Keratinocyte (primary cell): ENCODE measurements at regions not wholly inside any gene's neighbourhood (a gene's known extent, or its start where the extent isn't known, plus 50 kb on each side); places are given as distances from the start of the nearest gene placed in this dataset.

Experiments used
- DNase-seq: peaks from one replicate; pipeline ENCODE4 v3.0.0-alpha.2; 2011; ENCODE audit warnings: low read depth, missing footprints, low spot score
- FAIRE-seq: peaks from 2 replicates; lab custom pipeline; 2011; peaks lifted over from hg19 to GRCh38; lab: Jason Lieb, UNC
- H2AFZ ChIP-seq: 2 replicates; pipeline ENCODE4 v1.6.0; 2012; ENCODE audit warnings: low read length, control low read depth, inconsistent platforms; ENCODE audit not compliant: control insufficient read depth
- H3K27ac ChIP-seq: 2 replicates; pipeline ENCODE4 v1.5.1; 2011; ENCODE audit warnings: low read length; ENCODE audit not compliant: control insufficient read depth, insufficient read depth
- H3K27me3 ChIP-seq: 3 replicates; pipeline ENCODE4 v1.6.0; 2011; ENCODE audit warnings: low read length; ENCODE audit not compliant: control insufficient read depth, insufficient read depth; ENCODE audit errors: extremely low read depth
- H3K36me3 ChIP-seq, 2 experiments: 2 replicates in 1 of 2; 3 replicates in 1 of 2; pipeline ENCODE4 v1.5.1; 2011; ENCODE audit warnings: low read length in 2 of 2, mild to moderate bottlenecking in 1 of 2; ENCODE audit not compliant: control insufficient read depth in 2 of 2, insufficient read depth in 2 of 2; ENCODE audit errors: extremely low read depth in 1 of 2
- H3K4me1 ChIP-seq: 3 replicates; pipeline ENCODE4 v1.5.1; 2011; ENCODE audit warnings: low read length; ENCODE audit not compliant: control insufficient read depth, insufficient read depth; ENCODE audit errors: extremely low read depth
- H3K4me2 ChIP-seq: 3 replicates; pipeline ENCODE4 v1.6.0; 2011; ENCODE audit warnings: low read depth, low read length; ENCODE audit not compliant: control insufficient read depth, insufficient read depth; ENCODE audit errors: extremely low read depth
- H3K4me3 ChIP-seq, 3 experiments: fragments of 200-600 bp in 1 of 3; sonication (generic) in 1 of 3; 2 replicates in 2 of 3; 3 replicates in 1 of 3; pipeline ENCODE4 v1.5.1; 2011 to 2016; ENCODE audit warnings: low read length in 3 of 3, mild to moderate bottlenecking in 3 of 3, control low read depth in 2 of 3, inconsistent platforms in 1 of 3, low read depth in 1 of 3, mixed read lengths in 1 of 3, mixed run types in 1 of 3, moderate library complexity in 1 of 3; ENCODE audit not compliant: control insufficient read depth in 2 of 3, insufficient read depth in 2 of 3; ENCODE audit errors: extremely low read depth in 1 of 3
- H3K79me2 ChIP-seq: 2 replicates; pipeline ENCODE4 v1.6.0; 2012; ENCODE audit warnings: low read length; ENCODE audit not compliant: control insufficient read depth, insufficient read depth
- H3K9ac ChIP-seq: 3 replicates; pipeline ENCODE4 v1.6.0; 2011; ENCODE audit warnings: low read length; ENCODE audit not compliant: control insufficient read depth, insufficient read depth; ENCODE audit errors: extremely low read depth
- H3K9me1 ChIP-seq: 3 replicates; pipeline ENCODE4 v1.6.0; 2011; ENCODE audit warnings: low read length; ENCODE audit not compliant: control insufficient read depth, insufficient read depth; ENCODE audit errors: extremely low read depth
- H3K9me3 ChIP-seq: 2 replicates; pipeline ENCODE4 v1.5.1; 2012; ENCODE audit warnings: low read depth, low read length; ENCODE audit not compliant: control insufficient read depth
- H4K20me1 ChIP-seq: 3 replicates; pipeline ENCODE4 v1.6.0; 2011; ENCODE audit warnings: low read length; ENCODE audit not compliant: control insufficient read depth, insufficient read depth; ENCODE audit errors: extremely low read depth
- CTCF ChIP-seq, 3 experiments: IDR thresholded peaks in 1 of 3; conservative IDR thresholded peaks in 1 of 3; optimal IDR thresholded peaks in 1 of 3; 2 replicates in 2 of 3; 3 replicates in 1 of 3; pipeline versions ENCODE3 to v1.5.1; 2011; ENCODE audit warnings: low read length in 3 of 3, mild to moderate bottlenecking in 3 of 3, moderate library complexity in 2 of 3, control low read depth in 1 of 3, inconsistent platforms in 1 of 3; ENCODE audit not compliant: insufficient read depth in 2 of 3; ENCODE audit errors: extremely low read depth in 1 of 3
- EZH2 ChIP-seq: IDR thresholded peaks from one replicate; pipeline ENCODE4 v1.6.1; 2012; ENCODE audit warnings: inconsistent platforms, mild to moderate bottlenecking, low read length, moderate library complexity
- dilution Hi-C: fragments of 300-500 bp; cut with MboI; formaldehyde crosslinking; loops from one replicate; pipeline ENCODE4 v1.7.0; 2020; ENCODE audit warnings: low sequenced_read_pairs; ENCODE audit not compliant: extremely low pct_ligation_motif_present

- Histone ChIP-seq H3K36me3 (no peaks in the 10 kb centered on the region), H3K9me1 (no peaks in the 10 kb centered on the region), H4K20me1 (no peaks in the 10 kb centered on the region), H3K4me3 (no peak overlapping the region), H3K27me3 (no peaks in the 10 kb centered on the region), H2AFZ (no peak overlapping the region), H3K4me2 (no peak overlapping the region), H3K9me3 (no peaks in the 10 kb centered on the region), H3K9ac (no peak overlapping the region), H3K4me1 (no peaks in the 10 kb centered on the region), H3K79me2 (no peaks in the 10 kb centered on the region), H3K27ac (no peak overlapping the region)
- TF ChIP-seq CTCF (optimal IDR thresholded peaks at IDR 0.05 in 1 of 3, IDR thresholded peaks at IDR 0.05 in 1 of 3, conservative IDR thresholded peaks at IDR 0.05 in 1 of 3; ENCODE audit: extremely low read depth in 1 of 3, insufficient read depth in 2 of 3, low read length in 3 of 3) (no peak), EZH2 (no peak)
- dilution Hi-C loops: no loop called here
- DNase-seq (no peak), FAIRE-seq (no peak)
These were observed 111.2 kb downstream of the PMAIP1 start for GRCh38 chr18:60010984-60011383.

GRCh38 chr18:60010513-60010912, 110.7 kb downstream of the PMAIP1 start:
- Histone ChIP-seq H3K27ac (no peak overlapping the region), H3K79me2 (no peaks in the 10 kb centered on the region), H3K36me3 (no peaks in the 10 kb centered on the region), H3K4me1 (no peaks in the 10 kb centered on the region), H3K4me2 (no peak overlapping the region), H3K27me3 (no peaks in the 10 kb centered on the region), H3K4me3 (no peak overlapping the region), H3K9ac (no peak overlapping the region), H2AFZ (no peak overlapping the region), H4K20me1 (no peaks in the 10 kb centered on the region), H3K9me1 (no peaks in the 10 kb centered on the region), H3K9me3 (no peaks in the 10 kb centered on the region)
- FAIRE-seq (no peak), DNase-seq (no peak)
- dilution Hi-C loops: no loop called here
- no peak for TF ChIP-seq EZH2

- no peaks in the 10 kb centered on the region for H3K9me3 ChIP-seq
- FAIRE-seq: no peak
- no peaks in the 10 kb centered on the region for H3K9me1 ChIP-seq
- H3K79me2 ChIP-seq: no peaks in the 10 kb centered on the region
- H3K36me3 ChIP-seq: no peaks in the 10 kb centered on the region
- dilution Hi-C loops: no loop called here
- H3K4me1 ChIP-seq: no peaks in the 10 kb centered on the region
- H3K27me3 ChIP-seq: no peaks in the 10 kb centered on the region
- H3K9ac ChIP-seq: no peak overlapping the region
- H3K4me2 ChIP-seq: no peak overlapping the region
- no peak overlapping the region for H3K4me3 ChIP-seq
- DNase-seq: no peak
- TF ChIP-seq CTCF (optimal IDR thresholded peaks at IDR 0.05 in 1 of 3, IDR thresholded peaks at IDR 0.05 in 1 of 3, conservative IDR thresholded peaks at IDR 0.05 in 1 of 3; ENCODE audit: extremely low read depth in 1 of 3, insufficient read depth in 2 of 3, low read length in 3 of 3) (no peak), EZH2 (no peak)
- no peaks in the 10 kb centered on the region for H4K20me1 ChIP-seq
- no peak overlapping the region for H3K27ac ChIP-seq
- H2AFZ ChIP-seq: no peak overlapping the region
These were observed 107.9 kb downstream of the PMAIP1 start for GRCh38 chr18:60007661-60008060.
